ENCODE measurements at regions not wholly inside any gene's neighbourhood (a gene's known extent, or its start where the extent isn't known, plus 50 kb on each side); places are given as distances from the start of the nearest gene placed in this dataset.

DNA sequence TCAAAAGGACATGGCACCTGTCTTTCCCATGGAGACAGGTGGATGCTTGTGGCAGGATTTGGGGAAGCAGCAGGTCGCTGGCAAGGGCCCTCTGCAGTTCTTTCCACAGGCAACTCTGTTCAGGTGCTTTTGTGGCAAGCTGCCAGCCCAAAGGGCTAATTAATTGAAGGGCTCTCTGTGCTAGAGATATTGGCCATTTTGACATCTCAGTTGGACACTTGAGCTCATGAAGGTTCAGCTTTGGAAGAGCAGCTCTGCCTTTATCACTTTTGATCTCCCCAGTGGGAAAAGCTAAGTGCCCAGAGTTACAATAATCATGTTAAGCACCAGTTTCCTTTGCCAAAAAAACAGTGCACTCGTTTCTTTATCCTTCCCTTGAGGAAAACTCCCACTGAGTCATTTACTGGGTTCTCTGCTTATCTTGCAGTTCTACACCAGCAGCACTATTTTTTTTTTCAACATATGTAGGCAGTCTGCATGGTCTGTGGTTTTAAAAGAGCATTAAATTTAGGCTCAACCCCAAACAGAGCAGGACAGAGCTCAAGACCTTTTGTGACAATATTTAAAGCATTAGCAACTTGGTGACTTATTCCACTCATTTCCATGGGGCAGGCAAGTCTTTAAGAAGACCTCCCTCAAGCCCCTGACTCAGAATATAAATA lies 336.4 kb upstream of the RASGEF1B start:
- TF ChIP-seq, protein P1, sequence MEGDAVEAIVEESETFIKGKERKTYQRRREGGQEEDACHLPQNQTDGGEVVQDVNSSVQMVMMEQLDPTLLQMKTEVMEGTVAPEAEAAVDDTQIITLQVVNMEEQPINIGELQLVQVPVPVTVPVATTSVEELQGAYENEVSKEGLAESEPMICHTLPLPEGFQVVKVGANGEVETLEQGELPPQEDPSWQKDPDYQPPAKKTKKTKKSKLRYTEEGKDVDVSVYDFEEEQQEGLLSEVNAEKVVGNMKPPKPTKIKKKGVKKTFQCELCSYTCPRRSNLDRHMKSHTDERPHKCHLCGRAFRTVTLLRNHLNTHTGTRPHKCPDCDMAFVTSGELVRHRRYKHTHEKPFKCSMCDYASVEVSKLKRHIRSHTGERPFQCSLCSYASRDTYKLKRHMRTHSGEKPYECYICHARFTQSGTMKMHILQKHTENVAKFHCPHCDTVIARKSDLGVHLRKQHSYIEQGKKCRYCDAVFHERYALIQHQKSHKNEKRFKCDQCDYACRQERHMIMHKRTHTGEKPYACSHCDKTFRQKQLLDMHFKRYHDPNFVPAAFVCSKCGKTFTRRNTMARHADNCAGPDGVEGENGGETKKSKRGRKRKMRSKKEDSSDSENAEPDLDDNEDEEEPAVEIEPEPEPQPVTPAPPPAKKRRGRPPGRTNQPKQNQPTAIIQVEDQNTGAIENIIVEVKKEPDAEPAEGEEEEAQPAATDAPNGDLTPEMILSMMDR (IDR thresholded peaks at IDR 0.05): no peak
- TF ChIP-seq TCF7L2 (IDR thresholded peaks at IDR 0.05; ENCODE audit: low read depth, low read length) (no peak), POLR2AphosphoS5 (IDR thresholded peaks at IDR 0.05; ENCODE audit: low read depth, low read length) (no peak)
- TF ChIP-seq, protein P2, sequence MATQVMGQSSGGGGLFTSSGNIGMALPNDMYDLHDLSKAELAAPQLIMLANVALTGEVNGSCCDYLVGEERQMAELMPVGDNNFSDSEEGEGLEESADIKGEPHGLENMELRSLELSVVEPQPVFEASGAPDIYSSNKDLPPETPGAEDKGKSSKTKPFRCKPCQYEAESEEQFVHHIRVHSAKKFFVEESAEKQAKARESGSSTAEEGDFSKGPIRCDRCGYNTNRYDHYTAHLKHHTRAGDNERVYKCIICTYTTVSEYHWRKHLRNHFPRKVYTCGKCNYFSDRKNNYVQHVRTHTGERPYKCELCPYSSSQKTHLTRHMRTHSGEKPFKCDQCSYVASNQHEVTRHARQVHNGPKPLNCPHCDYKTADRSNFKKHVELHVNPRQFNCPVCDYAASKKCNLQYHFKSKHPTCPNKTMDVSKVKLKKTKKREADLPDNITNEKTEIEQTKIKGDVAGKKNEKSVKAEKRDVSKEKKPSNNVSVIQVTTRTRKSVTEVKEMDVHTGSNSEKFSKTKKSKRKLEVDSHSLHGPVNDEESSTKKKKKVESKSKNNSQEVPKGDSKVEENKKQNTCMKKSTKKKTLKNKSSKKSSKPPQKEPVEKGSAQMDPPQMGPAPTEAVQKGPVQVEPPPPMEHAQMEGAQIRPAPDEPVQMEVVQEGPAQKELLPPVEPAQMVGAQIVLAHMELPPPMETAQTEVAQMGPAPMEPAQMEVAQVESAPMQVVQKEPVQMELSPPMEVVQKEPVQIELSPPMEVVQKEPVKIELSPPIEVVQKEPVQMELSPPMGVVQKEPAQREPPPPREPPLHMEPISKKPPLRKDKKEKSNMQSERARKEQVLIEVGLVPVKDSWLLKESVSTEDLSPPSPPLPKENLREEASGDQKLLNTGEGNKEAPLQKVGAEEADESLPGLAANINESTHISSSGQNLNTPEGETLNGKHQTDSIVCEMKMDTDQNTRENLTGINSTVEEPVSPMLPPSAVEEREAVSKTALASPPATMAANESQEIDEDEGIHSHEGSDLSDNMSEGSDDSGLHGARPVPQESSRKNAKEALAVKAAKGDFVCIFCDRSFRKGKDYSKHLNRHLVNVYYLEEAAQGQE (IDR thresholded peaks at IDR 0.05; ENCODE audit: insufficient read depth in 1 of 2, low read depth in 2 of 2, low read length in 1 of 2): no peak

Data from Panc1 (cell line).